GM10266 (cell line): ENCODE measurements at regions not wholly inside any gene's neighbourhood (a gene's known extent, or its start where the extent isn't known, plus 50 kb on each side); places are given as distances from the start of the nearest gene placed in this dataset.

Source experiments
- DNase-seq: peaks from one replicate; pipeline ENCODE4 v3.0.0; 2012; ENCODE audit errors: extremely low spot score
- TF ChIP-seq, protein P1 (sequence below): IDR thresholded peaks from 2 replicates; pipeline ENCODE4 v1.5.1; 2012; ENCODE audit warnings: mild to moderate bottlenecking, low read depth; ENCODE audit not compliant: control insufficient read depth, insufficient read depth; ENCODE audit errors: missing control alignments

DNA sequence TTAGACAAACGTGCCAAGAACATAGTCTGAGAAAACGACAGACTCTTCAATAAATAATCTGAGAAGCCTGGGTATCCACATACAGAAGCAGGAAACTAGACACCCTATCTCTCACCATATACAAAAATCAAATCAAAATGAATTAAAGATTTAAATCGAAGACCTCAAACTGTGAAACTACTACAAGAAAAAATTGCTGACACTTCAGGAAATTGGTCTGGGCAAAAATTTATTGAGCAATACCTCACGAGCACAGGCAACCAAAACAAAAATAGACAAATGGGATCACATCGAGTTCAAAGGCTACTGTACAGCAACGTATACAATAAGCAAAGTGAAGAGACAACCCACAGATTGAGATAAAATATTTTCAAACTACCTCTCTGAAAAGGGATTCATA, 292.8 kb upstream of the RGS18 start:
- TF ChIP-seq, protein P1, sequence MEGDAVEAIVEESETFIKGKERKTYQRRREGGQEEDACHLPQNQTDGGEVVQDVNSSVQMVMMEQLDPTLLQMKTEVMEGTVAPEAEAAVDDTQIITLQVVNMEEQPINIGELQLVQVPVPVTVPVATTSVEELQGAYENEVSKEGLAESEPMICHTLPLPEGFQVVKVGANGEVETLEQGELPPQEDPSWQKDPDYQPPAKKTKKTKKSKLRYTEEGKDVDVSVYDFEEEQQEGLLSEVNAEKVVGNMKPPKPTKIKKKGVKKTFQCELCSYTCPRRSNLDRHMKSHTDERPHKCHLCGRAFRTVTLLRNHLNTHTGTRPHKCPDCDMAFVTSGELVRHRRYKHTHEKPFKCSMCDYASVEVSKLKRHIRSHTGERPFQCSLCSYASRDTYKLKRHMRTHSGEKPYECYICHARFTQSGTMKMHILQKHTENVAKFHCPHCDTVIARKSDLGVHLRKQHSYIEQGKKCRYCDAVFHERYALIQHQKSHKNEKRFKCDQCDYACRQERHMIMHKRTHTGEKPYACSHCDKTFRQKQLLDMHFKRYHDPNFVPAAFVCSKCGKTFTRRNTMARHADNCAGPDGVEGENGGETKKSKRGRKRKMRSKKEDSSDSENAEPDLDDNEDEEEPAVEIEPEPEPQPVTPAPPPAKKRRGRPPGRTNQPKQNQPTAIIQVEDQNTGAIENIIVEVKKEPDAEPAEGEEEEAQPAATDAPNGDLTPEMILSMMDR, result no peak
- no peak for DNase-seq

DNA sequence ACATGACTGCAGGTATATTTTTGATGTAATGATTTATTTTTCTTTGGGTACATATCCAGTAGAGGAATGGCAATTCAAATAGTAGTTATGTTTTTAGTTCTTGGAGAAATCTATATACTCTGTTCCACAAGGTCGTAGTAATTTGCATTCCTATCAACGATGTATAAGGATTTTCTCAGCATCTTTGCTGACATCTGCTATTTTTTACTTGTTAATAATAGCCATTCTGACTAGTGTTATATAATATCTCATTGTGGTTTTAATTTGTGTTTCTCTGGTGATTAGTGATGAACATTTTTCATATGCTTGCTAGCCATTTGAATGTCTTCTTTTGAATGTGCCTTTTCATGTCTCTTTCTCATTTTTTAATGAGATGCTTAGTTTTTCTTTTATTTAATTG, 292.1 kb upstream of the RGS18 start:
- no peak for DNase-seq

DNA sequence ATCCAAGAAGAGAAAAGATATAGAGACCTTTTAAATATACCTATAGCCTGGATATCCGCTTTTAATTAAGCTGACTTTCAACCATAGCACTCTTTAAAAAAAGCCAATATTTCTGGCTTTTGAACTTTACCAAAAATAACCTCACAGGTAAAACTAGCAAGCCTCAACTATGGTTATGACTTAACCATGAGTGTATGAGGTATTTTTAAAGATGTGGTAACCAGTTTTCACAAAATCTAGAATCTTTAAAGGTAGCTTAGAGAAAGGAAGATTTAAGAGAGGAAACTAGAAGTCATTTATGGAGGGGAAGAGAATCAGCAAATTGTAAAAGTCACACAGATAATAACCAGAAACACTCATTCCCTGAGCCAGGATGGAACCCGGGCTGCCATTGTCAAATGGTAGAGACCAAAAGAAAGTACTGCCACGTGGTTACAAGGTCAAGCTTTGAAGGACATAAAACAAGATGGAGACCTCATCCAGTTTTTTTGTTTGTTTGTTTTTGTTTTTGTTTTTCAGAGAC, 288.4 kb upstream of the RGS18 start:
- TF ChIP-seq, protein P1, result no peak
- DNase-seq, result no peak

More for the DNA sequence above, 292.1 kb upstream of the RGS18 start:
- TF ChIP-seq, protein P1, result no peak

DNA sequence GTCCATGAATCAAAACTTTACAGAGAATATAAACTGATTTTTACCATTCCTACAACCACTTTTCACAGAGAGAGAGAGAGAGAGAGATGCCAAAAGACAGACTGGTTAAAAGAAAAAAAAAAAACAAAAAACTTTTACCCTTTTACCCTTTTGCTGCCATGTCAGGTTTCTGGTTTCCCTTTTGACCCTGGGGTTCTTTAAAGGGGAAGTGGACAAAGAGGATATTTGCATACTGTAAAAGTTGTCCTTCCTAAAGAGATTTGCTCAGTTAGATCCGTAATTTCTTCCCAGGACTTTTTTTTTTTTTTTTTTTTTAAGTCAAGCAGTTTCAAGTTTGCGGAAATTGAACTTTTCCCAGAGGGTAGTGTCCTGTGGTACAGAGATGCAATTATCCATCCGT, 287.8 kb upstream of the RGS18 start:
- TF ChIP-seq, protein P1, result no peak
- DNase-seq, result no peak

DNA sequence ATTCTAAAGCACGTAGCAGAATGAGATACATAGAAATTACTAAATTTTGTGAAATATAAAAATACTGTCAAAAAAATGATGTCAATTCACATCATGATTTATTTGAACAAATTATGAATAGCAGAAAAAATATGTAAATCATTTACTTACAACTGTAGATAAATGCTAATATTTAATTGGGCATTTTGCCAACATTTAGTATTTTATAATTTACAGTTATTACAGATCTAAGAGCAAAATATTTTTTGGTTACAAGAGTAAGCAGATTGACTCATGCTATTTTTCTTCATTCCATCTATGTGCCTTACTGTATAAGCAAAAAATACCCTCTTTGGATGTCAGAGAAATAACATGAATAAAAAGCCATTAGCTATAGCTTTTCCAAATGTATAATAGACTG, 282.3 kb upstream of the RGS18 start:
- TF ChIP-seq, protein P1, result no peak
- no peak for DNase-seq

DNA sequence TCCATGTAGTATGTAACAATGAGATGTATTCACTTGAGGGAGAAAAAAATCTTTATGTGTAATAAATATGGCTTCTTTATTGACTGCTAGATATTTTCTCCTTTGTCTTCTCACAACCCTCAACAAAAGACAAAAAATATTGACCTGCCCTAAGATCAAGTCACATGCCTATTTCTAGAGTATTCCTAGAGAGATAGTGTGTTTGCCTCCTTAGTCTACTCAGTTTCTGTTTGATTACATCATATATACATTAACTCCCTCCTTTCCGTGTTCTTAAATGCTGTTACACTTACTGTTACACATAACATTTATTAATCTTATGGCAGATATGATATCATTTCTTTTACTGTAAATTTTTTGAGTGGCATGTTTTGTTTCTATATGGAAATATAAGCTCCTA, 281.6 kb upstream of the RGS18 start:
- TF ChIP-seq, protein P1, result no peak
- DNase-seq, result no peak

DNA sequence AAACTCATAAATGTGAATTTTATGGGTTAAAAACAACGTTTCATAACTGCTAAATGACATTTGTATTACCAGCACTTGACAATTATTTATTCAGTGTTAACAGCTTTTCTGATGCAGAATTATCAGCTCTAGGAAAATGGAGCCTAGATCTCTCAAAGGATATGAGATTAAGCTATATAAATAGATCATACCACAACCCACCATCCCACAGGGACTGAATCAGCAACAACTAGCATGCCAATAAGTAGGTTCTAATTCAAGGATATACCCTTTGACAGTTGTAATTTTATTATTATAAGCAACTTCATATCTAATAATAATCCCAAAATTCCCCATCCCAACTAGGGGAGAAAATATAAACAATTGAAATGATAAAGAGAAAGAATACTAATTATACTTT, 275.4 kb upstream of the RGS18 start:
- TF ChIP-seq, protein P1, result no peak
- no peak for DNase-seq
